Ovary (tissue), 3 donors: ENCODE measurements at regions not wholly inside any gene's neighbourhood (a gene's known extent, or its start where the extent isn't known, plus 50 kb on each side); places are given as distances from the start of the nearest gene placed in this dataset.

Experiments
- EP300 ChIP-seq: sonication (generic); formaldehyde crosslinking; IDR thresholded peaks from one replicate; pipeline ENCODE4 v1.6.1; 2017; ENCODE audit warnings: antibody characterized with exemption
- POLR2A ChIP-seq: fragments of 450-650 bp; IDR thresholded peaks from one replicate; pipeline ENCODE4 v1.6.1; 2017; ENCODE audit warnings: antibody characterized with exemption, mild to moderate bottlenecking, moderate library complexity
- TF ChIP-seq, protein P1 (sequence below), 3 donors: fragments of 450-650 bp in 2 of 3; fragments of 200-600 bp in 1 of 3; IDR thresholded peaks; one replicate each; pipeline versions ENCODE4 v1.5.1 to v1.8.0; 2016 to 2022; ENCODE audit warnings: antibody characterized with exemption in 3 of 3, mild to moderate bottlenecking in 1 of 3
- donor health status: DM: no; HTN: no; CAD: no.

DNA sequence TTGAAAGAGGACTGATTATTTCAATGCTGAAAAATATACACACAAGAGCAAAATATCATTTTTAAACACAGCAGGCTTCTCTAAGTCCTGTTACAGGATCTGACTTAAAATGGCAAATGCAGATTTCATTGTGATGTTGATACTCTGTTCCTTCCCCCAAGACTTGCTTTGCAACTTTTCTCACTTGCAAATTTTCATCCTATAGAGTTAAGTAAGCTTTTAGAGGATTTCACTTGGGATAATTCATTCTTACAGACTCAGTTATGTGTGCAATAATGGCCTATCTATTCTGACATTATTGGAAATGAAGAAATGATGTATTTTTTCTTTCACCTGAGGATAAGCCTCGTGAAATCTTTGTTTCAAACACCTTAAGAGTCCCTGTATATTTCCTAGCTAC lies 2403.2 kb downstream of the ARAP2 start:
- TF ChIP-seq, protein P1, sequence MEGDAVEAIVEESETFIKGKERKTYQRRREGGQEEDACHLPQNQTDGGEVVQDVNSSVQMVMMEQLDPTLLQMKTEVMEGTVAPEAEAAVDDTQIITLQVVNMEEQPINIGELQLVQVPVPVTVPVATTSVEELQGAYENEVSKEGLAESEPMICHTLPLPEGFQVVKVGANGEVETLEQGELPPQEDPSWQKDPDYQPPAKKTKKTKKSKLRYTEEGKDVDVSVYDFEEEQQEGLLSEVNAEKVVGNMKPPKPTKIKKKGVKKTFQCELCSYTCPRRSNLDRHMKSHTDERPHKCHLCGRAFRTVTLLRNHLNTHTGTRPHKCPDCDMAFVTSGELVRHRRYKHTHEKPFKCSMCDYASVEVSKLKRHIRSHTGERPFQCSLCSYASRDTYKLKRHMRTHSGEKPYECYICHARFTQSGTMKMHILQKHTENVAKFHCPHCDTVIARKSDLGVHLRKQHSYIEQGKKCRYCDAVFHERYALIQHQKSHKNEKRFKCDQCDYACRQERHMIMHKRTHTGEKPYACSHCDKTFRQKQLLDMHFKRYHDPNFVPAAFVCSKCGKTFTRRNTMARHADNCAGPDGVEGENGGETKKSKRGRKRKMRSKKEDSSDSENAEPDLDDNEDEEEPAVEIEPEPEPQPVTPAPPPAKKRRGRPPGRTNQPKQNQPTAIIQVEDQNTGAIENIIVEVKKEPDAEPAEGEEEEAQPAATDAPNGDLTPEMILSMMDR (IDR thresholded peaks at IDR 0.05), result no peak
- TF ChIP-seq POLR2A (no peak), EP300 (no peak)
